ENCODE measurements at regions not wholly inside any gene's neighbourhood (a gene's known extent, or its start where the extent isn't known, plus 50 kb on each side); places are given as distances from the start of the nearest gene placed in this dataset.

GRCh38 chr5:5780253-5780652 is 357.8 kb downstream of the ICE1 start:
- H3K4me3 ChIP-seq (ENCODE audit: low read length) = no peak overlapping the region
- no peaks in the 10 kb centered on the region for H3K36me3 Mint-ChIP-seq
- no peak overlapping the region for H3K27ac ChIP-seq (ENCODE audit: low read length)
- no peaks in the 10 kb centered on the region for H3K27me3 ChIP-seq (ENCODE audit: control insufficient read depth, insufficient read depth, low read length)
- whole genome bisulfite sequencing (ENCODE audit: insufficient coverage) = 81% methylated on average over 3 of the region's 3 CpGs
- TF ChIP-seq CTCF (IDR thresholded peaks at IDR 0.05) = no peak
- peaks cover 0 to 2% of the 10 kb centered on the region in 2 donors for H3K9me3 Mint-ChIP-seq
- intact Hi-C loops (cut with micrococcal nuclease) = no loop called here
- H3K4me3 Mint-ChIP-seq = no peak overlapping the region
- DNase-seq (no peak), ATAC-seq (no peak)
- no peaks in the 10 kb centered on the region for H3K27me3 Mint-ChIP-seq (ENCODE audit: low read depth in 2 of 2)
- no peaks in the 10 kb centered on the region for H3K36me3 ChIP-seq (ENCODE audit: control insufficient read depth, insufficient read depth, low read length)
- H3K9me3 ChIP-seq (ENCODE audit: control insufficient read depth, insufficient read depth, low read length) = no peaks in the 10 kb centered on the region
- H3K27ac Mint-ChIP-seq = no peak overlapping the region
- no peaks in the 10 kb centered on the region for H3K4me1 Mint-ChIP-seq
- H3K4me1 ChIP-seq (ENCODE audit: control insufficient read depth, insufficient read depth, low read length) = no peaks in the 10 kb centered on the region

GRCh38 chr5:5777013-5777412 is 354.5 kb downstream of the ICE1 start:
- Histone ChIP-seq H3K27ac (ENCODE audit: low read length) (no peak overlapping the region), H3K36me3 (ENCODE audit: control insufficient read depth, insufficient read depth, low read length) (no peaks in the 10 kb centered on the region), H3K4me1 (ENCODE audit: control insufficient read depth, insufficient read depth, low read length) (no peaks in the 10 kb centered on the region), H3K27me3 (ENCODE audit: control insufficient read depth, insufficient read depth, low read length) (no peaks in the 10 kb centered on the region), H3K9me3 (ENCODE audit: control insufficient read depth, insufficient read depth, low read length) (no peaks in the 10 kb centered on the region), H3K4me3 (ENCODE audit: low read length) (no peak overlapping the region)
- H3K36me3 Mint-ChIP-seq = no peaks in the 10 kb centered on the region
- TF ChIP-seq CTCF (IDR thresholded peaks at IDR 0.05) = no peak
- H3K27ac Mint-ChIP-seq = no peak overlapping the region
- intact Hi-C loops (cut with micrococcal nuclease) = no loop called here
- no peaks in the 10 kb centered on the region for H3K4me1 Mint-ChIP-seq
- 80% methylated on average over 1 of the region's 2 CpGs for WGBS (ENCODE audit: insufficient coverage)
- peaks cover 0 to 3% of the 10 kb centered on the region in 2 donors for H3K9me3 Mint-ChIP-seq
- DNase-seq (no peak), ATAC-seq (no peak)
- H3K4me3 Mint-ChIP-seq = no peak overlapping the region
- no peaks in the 10 kb centered on the region for H3K27me3 Mint-ChIP-seq (ENCODE audit: low read depth in 2 of 2)

- no peak for TF ChIP-seq CTCF (IDR thresholded peaks at IDR 0.05)
- ATAC-seq = no peak
- no peak overlapping the region for H3K4me3 Mint-ChIP-seq
These were observed 349.7 kb downstream of the ICE1 start for GRCh38 chr5:5772202-5772601.

GRCh38 chr5:5770825-5771224 is 348.3 kb downstream of the ICE1 start:
- Histone ChIP-seq H3K36me3 (ENCODE audit: control insufficient read depth, insufficient read depth, low read length) (no peaks in the 10 kb centered on the region), H3K9me3 (ENCODE audit: control insufficient read depth, insufficient read depth, low read length) (no peaks in the 10 kb centered on the region), H3K27ac (ENCODE audit: low read length) (no peak overlapping the region), H3K4me3 (ENCODE audit: low read length) (no peak overlapping the region), H3K4me1 (ENCODE audit: control insufficient read depth, insufficient read depth, low read length) (no peaks in the 10 kb centered on the region), H3K27me3 (ENCODE audit: control insufficient read depth, insufficient read depth, low read length) (no peaks in the 10 kb centered on the region)
- Mint-ChIP-seq H3K4me1 (no peaks in the 10 kb centered on the region), H3K27ac (no peak overlapping the region), H3K27me3 (ENCODE audit: low read depth in 2 of 2) (no peaks in the 10 kb centered on the region), H3K4me3 (no peak overlapping the region), H3K36me3 (no peaks in the 10 kb centered on the region), H3K9me3 (peaks cover 0 to 3% of the 10 kb centered on the region in 2 donors)
- ATAC-seq = no peak
- intact Hi-C loops (cut with micrococcal nuclease) = no loop called here
- no peak for DNase-seq
- 61% methylated on average over 2 of the region's 2 CpGs for WGBS (ENCODE audit: insufficient coverage)
- no peak for TF ChIP-seq CTCF (IDR thresholded peaks at IDR 0.05)

More at GRCh38 chr5:5772202-5772601, 349.7 kb downstream of the ICE1 start:
- Mint-ChIP-seq H3K4me1 (no peaks in the 10 kb centered on the region), H3K27me3 (ENCODE audit: low read depth in 2 of 2) (no peaks in the 10 kb centered on the region), H3K27ac (no peak overlapping the region), H3K36me3 (no peaks in the 10 kb centered on the region), H3K9me3 (peaks cover 0 to 2% of the 10 kb centered on the region in 2 donors)
- Histone ChIP-seq H3K27me3 (ENCODE audit: control insufficient read depth, insufficient read depth, low read length) (no peaks in the 10 kb centered on the region), H3K36me3 (ENCODE audit: control insufficient read depth, insufficient read depth, low read length) (no peaks in the 10 kb centered on the region), H3K4me3 (ENCODE audit: low read length) (no peak overlapping the region), H3K4me1 (ENCODE audit: control insufficient read depth, insufficient read depth, low read length) (no peaks in the 10 kb centered on the region), H3K27ac (ENCODE audit: low read length) (no peak overlapping the region), H3K9me3 (ENCODE audit: control insufficient read depth, insufficient read depth, low read length) (no peaks in the 10 kb centered on the region)
- 92% methylated on average over 3 of the region's 3 CpGs for WGBS (ENCODE audit: insufficient coverage)
- intact Hi-C loops (cut with micrococcal nuclease) = no loop called here
- no peak for DNase-seq
